Esophagus squamous epithelium (tissue), 5 donors: ENCODE measurements at regions not wholly inside any gene's neighbourhood (a gene's known extent, or its start where the extent isn't known, plus 50 kb on each side); places are given as distances from the start of the nearest gene placed in this dataset.

Experiments used
- DNase-seq: peaks from one replicate; lab custom pipeline; 2025; lab: John Stamatoyannopoulos, UW
- H3K27ac ChIP-seq, 4 donors: fragments of 200-600 bp; sonication (generic); one replicate each; pipeline ENCODE4 v1.5.1; 2016 to 2019; ENCODE audit warnings: mild to moderate bottlenecking in 1 of 4
- H3K27me3 ChIP-seq, 4 donors: fragments of 200-600 bp; sonication (generic); 1 replicate in 3 of 4; 2 replicates in 1 of 4; pipeline versions ENCODE4 v1.5.1 to v1.6.0; 2017 to 2021; ENCODE audit warnings: antibody characterized with exemption in 1 of 4
- H3K36me3 ChIP-seq, 3 donors: fragments of 200-600 bp; sonication (generic); one replicate each; pipeline ENCODE4 v1.5.1; 2016 to 2019
- H3K4me1 ChIP-seq, 3 donors: fragments of 200-600 bp; sonication (generic); one replicate each; pipeline ENCODE4 v1.5.1; 2017 to 2019
- H3K4me3 ChIP-seq, 4 donors: fragments of 200-600 bp; sonication (generic); 1 replicate in 3 of 4; 2 replicates in 1 of 4; pipeline ENCODE4 v1.5.1; 2016 to 2019; ENCODE audit warnings: mild to moderate bottlenecking in 2 of 4, moderate library complexity in 1 of 4
- H3K9me3 ChIP-seq, 3 donors: fragments of 200-600 bp; sonication (generic); one replicate each; pipeline ENCODE4 v1.5.1; 2016 to 2019
- POLR2A ChIP-seq, 4 donors: fragments of 450-650 bp; IDR thresholded peaks; one replicate each; pipeline ENCODE4 v1.6.1; 2017; ENCODE audit warnings: antibody characterized with exemption in 4 of 4, mild to moderate bottlenecking in 4 of 4, moderate library complexity in 3 of 4
- WGBS, 2 donors: methylation state at CpG; one replicate each; pipeline ENCODE4 v1.1.5; 2018; 5-methylcytosine and 5-hydroxymethylcytosine counted together
- intact Hi-C: fragments of 100-400 bp; cut with DNase I; formaldehyde crosslinking; loops from one replicate; pipeline ENCODE4 v1.15.0; 2022
- small RNA-seq, 4 donors: library from RNA; depleted of rRNA; stranded (forward); fragments of <200 nt; gene quantifications; one replicate each; pipeline ENCODE3, GENCODE V24; 2016
- TF ChIP-seq, protein P1 (sequence below), 6 experiments: fragments of 450-650 bp in 4 of 6; fragments of 200-600 bp in 2 of 6; sonication (generic) in 2 of 6; IDR thresholded peaks; one replicate each; pipeline ENCODE4 v1.5.1; 2016 to 2019; ENCODE audit warnings: antibody characterized with exemption in 6 of 6, mild to moderate bottlenecking in 4 of 6, moderate library complexity in 4 of 6
- donor health status: DM: yes; HTN: yes; CAD: no.

DNA sequence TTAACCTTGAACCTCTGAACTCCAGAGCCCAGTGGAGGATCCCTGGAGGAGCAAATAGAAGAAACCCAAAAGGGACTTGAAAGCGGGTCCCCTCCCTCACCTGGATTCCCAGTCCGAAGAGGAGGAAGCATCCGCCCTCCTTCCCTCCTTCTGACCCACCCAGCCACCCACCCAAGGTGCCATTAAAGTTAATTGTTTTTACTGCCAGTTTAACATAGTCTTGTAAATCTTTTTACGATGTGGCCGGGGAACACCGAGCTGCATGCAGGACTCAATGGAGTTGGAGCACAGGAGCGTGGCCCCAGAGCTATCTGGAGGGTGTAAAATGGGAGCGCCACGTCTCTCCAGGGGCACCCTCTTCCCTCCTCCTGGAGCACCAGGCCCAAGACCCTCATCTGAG, 49.9 kb upstream of the TBX3 start:
- peaks cover 0 to 12% (median 5%) of the 10 kb centered on the region in 3 donors for H3K4me1 ChIP-seq
- H3K27ac ChIP-seq = no peak overlapping the region
- WGBS, 2 donors = 80 to 85% methylated on average over 3 to 9 of the region's 9 CpGs
- DNase-seq = no peak
- H3K4me3 ChIP-seq = no peak overlapping the region
- peaks cover 0 to 46% (median 7%) of the 10 kb centered on the region in 4 donors for H3K27me3 ChIP-seq
- no peaks in the 10 kb centered on the region for H3K36me3 ChIP-seq
- intact Hi-C loops = no loop called here
- no peak for TF ChIP-seq POLR2A (IDR thresholded peaks at IDR 0.05)
- TF ChIP-seq, protein P1, sequence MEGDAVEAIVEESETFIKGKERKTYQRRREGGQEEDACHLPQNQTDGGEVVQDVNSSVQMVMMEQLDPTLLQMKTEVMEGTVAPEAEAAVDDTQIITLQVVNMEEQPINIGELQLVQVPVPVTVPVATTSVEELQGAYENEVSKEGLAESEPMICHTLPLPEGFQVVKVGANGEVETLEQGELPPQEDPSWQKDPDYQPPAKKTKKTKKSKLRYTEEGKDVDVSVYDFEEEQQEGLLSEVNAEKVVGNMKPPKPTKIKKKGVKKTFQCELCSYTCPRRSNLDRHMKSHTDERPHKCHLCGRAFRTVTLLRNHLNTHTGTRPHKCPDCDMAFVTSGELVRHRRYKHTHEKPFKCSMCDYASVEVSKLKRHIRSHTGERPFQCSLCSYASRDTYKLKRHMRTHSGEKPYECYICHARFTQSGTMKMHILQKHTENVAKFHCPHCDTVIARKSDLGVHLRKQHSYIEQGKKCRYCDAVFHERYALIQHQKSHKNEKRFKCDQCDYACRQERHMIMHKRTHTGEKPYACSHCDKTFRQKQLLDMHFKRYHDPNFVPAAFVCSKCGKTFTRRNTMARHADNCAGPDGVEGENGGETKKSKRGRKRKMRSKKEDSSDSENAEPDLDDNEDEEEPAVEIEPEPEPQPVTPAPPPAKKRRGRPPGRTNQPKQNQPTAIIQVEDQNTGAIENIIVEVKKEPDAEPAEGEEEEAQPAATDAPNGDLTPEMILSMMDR (IDR thresholded peaks at IDR 0.05) = no peak
- no peaks in the 10 kb centered on the region for H3K9me3 ChIP-seq

Small RNAs in the stretch of these regions (small RNA-seq; reads per million reads assigned to genes)
- gene AC009804.1 = 0 reads per million in 4 donors
- 0 reads per million in 4 donors for gene RF00275
- 0 reads per million in 4 donors for gene RF00443
- 0 reads per million in 4 donors for gene RN7SL865P
